HCT116 (cell line): ENCODE measurements at regions not wholly inside any gene's neighbourhood (a gene's known extent, or its start where the extent isn't known, plus 50 kb on each side); places are given as distances from the start of the nearest gene placed in this dataset.

ENCODE experiments used
- ELF1 ChIP-seq: IDR thresholded peaks from 2 replicates; pipeline ENCODE4 v1.6.1; 2012; ENCODE audit warnings: low read depth, borderline replicate concordance
- EZH2phosphoT487 ChIP-seq: fragments of 200-600 bp; IDR thresholded peaks from 2 replicates; pipeline ENCODE4 v1.6.1; 2018; ENCODE audit warnings: antibody characterized with exemption, borderline replicate concordance
- JUND ChIP-seq: IDR thresholded peaks from 2 replicates; pipeline ENCODE4 v1.6.1; 2012
- POLR2A ChIP-seq: IDR thresholded peaks from 2 replicates; pipeline ENCODE4 v1.7.0; 2011; ENCODE audit warnings: borderline replicate concordance; ENCODE audit not compliant: insufficient read depth, insufficient read length; ENCODE audit errors: extremely low read depth
- POLR2AphosphoS5 ChIP-seq: IDR thresholded peaks from 2 replicates; pipeline ENCODE4 v1.6.1; 2011; ENCODE audit warnings: mild to moderate bottlenecking, low read depth, low read length, moderate library complexity
- RAD21 ChIP-seq: IDR thresholded peaks from 2 replicates; pipeline ENCODE4 v1.6.1; 2012; ENCODE audit warnings: low read depth, mild to moderate bottlenecking
- SP1 ChIP-seq: IDR thresholded peaks from 2 replicates; pipeline ENCODE4 v1.6.1; 2012; ENCODE audit warnings: low read depth
- ZNF274 ChIP-seq: fragments of 200-500 bp; sonication (Bioruptor generic); IDR thresholded peaks from 2 replicates; pipeline ENCODE4 v1.6.1; 2014; ENCODE audit warnings: mild to moderate bottlenecking, low read depth, low read length, inconsistent platforms
- TF ChIP-seq, protein P1 (sequence below), 3 experiments: fragments of 200-600 bp in 1 of 3; sonication (generic) in 1 of 3; IDR thresholded peaks in 2 of 3; conservative IDR thresholded peaks in 1 of 3; 2 replicates each; pipeline ENCODE4 v1.5.1; 2012 to 2017; ENCODE audit warnings: low read depth in 2 of 3, low read length in 2 of 3, antibody characterized with exemption in 1 of 3, borderline replicate concordance in 1 of 3, control low read depth in 1 of 3, mild to moderate bottlenecking in 1 of 3, mixed read lengths in 1 of 3, mixed run types in 1 of 3, moderate library complexity in 1 of 3; ENCODE audit not compliant: insufficient read depth in 1 of 3
- TF ChIP-seq, protein P2 (sequence below): IDR thresholded peaks from 2 replicates; pipeline ENCODE4 v1.6.1; 2012

DNA sequence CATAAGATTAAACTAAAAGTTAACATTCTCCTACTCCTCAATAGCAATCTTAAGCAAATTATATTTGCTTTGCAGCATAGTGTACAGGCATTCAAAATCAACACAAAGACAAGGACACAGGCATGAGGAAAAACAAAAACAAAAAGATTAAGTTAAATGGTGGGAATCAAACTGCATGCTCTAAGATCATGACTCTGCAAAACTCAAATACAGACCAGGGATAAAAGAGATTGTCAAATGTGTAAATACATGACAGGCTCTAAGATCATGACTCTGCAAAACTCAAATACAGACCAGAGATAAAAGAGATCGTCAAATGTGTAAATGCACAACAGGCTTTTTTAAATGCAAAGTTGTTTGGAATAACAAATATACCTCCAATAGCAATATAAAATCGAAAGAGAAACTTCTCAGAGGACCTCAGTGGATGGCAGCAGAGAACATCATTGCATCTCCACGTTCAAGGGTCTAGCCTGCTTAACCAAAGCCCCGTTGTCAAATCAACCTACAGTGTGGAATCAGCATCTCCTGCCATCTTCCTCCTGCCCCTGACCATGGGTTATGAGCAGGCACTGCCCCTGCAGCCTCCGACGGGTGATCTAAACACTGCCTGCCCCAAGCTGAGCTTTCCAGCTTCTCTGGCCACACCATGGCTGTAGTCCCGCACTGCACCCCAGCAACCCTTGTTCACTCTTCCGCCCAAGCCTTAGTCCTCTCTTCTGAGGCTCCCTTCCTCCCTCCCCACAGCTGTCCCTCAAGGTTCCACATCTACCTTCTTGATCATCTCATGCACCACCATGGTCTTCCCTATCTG lies 446.1 kb downstream of the SOX9 start:
- TF ChIP-seq, protein P1, sequence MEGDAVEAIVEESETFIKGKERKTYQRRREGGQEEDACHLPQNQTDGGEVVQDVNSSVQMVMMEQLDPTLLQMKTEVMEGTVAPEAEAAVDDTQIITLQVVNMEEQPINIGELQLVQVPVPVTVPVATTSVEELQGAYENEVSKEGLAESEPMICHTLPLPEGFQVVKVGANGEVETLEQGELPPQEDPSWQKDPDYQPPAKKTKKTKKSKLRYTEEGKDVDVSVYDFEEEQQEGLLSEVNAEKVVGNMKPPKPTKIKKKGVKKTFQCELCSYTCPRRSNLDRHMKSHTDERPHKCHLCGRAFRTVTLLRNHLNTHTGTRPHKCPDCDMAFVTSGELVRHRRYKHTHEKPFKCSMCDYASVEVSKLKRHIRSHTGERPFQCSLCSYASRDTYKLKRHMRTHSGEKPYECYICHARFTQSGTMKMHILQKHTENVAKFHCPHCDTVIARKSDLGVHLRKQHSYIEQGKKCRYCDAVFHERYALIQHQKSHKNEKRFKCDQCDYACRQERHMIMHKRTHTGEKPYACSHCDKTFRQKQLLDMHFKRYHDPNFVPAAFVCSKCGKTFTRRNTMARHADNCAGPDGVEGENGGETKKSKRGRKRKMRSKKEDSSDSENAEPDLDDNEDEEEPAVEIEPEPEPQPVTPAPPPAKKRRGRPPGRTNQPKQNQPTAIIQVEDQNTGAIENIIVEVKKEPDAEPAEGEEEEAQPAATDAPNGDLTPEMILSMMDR (IDR thresholded peaks at IDR 0.05 in 2 of 3, conservative IDR thresholded peaks at IDR 0.05 in 1 of 3; ENCODE audit: borderline replicate concordance in 1 of 3, insufficient read depth in 1 of 3, low read depth in 2 of 3, low read length in 2 of 3) = no peak
- TF ChIP-seq POLR2A (no peak), RAD21 (peak; percentile 36), POLR2AphosphoS5 (no peak), JUND (no peak), ELF1 (no peak), SP1 (no peak), ZNF274 (no peak), EZH2phosphoT487 (no peak)
- TF ChIP-seq, protein P2, sequence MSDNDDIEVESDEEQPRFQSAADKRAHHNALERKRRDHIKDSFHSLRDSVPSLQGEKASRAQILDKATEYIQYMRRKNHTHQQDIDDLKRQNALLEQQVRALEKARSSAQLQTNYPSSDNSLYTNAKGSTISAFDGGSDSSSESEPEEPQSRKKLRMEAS = no peak
